ENCODE measurements at regions not wholly inside any gene's neighbourhood (a gene's known extent, or its start where the extent isn't known, plus 50 kb on each side); places are given as distances from the start of the nearest gene placed in this dataset.
"Not testable (repeated sequence)": the region's sequence is repeated elsewhere in the genome, so short reads cannot be mapped to it uniquely, and the experiment has no call there.

DNA sequence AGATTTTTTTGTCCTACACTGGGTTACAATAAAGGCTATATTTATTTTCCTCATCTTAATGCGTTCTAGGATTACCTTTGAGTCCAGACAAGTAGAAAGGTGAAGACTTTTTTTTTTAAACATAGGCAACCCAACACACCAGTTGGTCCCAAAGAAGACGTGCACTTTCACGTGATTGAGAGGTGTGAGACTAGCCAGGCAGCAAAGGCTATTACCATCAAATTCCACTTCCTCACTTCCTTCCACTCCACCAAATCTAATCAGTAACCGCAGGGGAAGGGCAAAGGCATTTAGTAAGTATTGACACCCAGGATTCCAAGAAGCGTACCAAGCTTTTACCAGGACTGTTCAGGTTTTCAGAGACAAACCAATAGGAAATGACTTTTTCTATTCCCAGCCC, 109.3 kb downstream of the APIP start:
- ATAC-seq (no peak), DNase-seq (no peak)
- H3K9me3 ChIP-seq: peaks cover 0 to under 1% of the 10 kb centered on the region in 2 donors
- intact Hi-C loops (cut with DNase I): no loop called here
- H3K4me3 ChIP-seq: no peak overlapping the region
- H3K27ac ChIP-seq: no peak overlapping the region
- H3K27me3 ChIP-seq: no peaks in the 10 kb centered on the region
- TF ChIP-seq CTCF (IDR thresholded peaks at IDR 0.05): no peak
- H3K4me1 ChIP-seq: no peaks in the 10 kb centered on the region
- H3K36me3 ChIP-seq: no peaks in the 10 kb centered on the region

GRCh38 chr11:34805937-34806336, 110.2 kb downstream of the APIP start:
- intact Hi-C loops (cut with DNase I): no loop called here
- no peak for DNase-seq
- no peaks in the 10 kb centered on the region for H3K4me1 ChIP-seq
- H3K4me3 ChIP-seq: no peak overlapping the region
- no peak overlapping the region for H3K27ac ChIP-seq
- no peak for ATAC-seq
- TF ChIP-seq CTCF (IDR thresholded peaks at IDR 0.05): no peak
- no peaks in the 10 kb centered on the region for H3K27me3 ChIP-seq
- no peaks in the 10 kb centered on the region for H3K36me3 ChIP-seq
- H3K9me3 ChIP-seq: no peaks in the 10 kb centered on the region

DNA sequence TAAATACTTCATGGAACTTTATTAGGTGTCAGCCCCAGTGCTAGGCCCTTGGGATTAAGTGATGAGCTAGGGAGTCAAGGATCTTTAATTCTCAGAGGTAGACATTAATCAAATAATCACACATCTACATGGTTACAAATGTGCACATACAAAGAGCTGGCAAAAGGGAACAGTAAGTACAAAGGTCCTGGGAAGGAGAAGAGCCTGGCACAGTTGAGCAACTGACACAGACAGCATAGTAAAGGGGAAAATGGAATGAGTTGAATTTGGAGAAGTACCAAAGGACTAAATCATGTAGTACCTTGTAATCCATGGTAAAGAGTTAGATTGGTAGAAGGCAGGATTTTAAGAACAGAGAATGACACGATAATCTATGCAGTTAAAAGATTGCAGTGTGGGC, 116.3 kb downstream of the APIP start:
- Histone ChIP-seq H3K27me3 (no peaks in the 10 kb centered on the region), H3K4me3 (no peak overlapping the region), H3K36me3 (no peaks in the 10 kb centered on the region), H3K9me3 (no peaks in the 10 kb centered on the region), H3K27ac (no peak overlapping the region), H3K4me1 (no peaks in the 10 kb centered on the region)
- DNase-seq (no peak), ATAC-seq (no peak)
- intact Hi-C loops (cut with DNase I): no loop called here
- no peak for TF ChIP-seq CTCF (IDR thresholded peaks at IDR 0.05)

DNA sequence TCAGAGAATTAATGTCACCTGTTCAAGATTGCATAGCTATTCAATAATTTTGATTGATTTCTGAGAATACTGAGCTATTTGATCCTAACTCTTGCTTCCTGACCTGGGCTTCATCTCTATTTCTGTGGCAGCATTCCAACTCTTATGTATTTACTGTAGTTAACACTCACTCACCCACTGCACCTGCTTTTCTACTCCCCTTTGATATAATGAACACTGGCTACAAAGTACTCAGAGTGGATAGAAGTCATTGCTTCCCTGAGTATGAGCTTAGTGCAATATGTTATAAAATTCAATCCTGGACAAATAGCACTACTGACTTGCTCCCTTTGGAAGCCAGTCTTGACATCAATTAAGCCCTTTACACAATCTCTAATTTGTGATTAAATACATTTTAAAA, 117.2 kb downstream of the APIP start:
- no peak overlapping the region for H3K4me3 ChIP-seq
- H3K4me1 ChIP-seq: no peaks in the 10 kb centered on the region
- intact Hi-C loops (cut with DNase I): no loop called here
- no peak for ATAC-seq
- DNase-seq: no peak
- no peak for TF ChIP-seq CTCF (IDR thresholded peaks at IDR 0.05)
- H3K27me3 ChIP-seq: no peaks in the 10 kb centered on the region
- H3K36me3 ChIP-seq: no peaks in the 10 kb centered on the region
- H3K27ac ChIP-seq: no peak overlapping the region
- H3K9me3 ChIP-seq: no peaks in the 10 kb centered on the region

DNA sequence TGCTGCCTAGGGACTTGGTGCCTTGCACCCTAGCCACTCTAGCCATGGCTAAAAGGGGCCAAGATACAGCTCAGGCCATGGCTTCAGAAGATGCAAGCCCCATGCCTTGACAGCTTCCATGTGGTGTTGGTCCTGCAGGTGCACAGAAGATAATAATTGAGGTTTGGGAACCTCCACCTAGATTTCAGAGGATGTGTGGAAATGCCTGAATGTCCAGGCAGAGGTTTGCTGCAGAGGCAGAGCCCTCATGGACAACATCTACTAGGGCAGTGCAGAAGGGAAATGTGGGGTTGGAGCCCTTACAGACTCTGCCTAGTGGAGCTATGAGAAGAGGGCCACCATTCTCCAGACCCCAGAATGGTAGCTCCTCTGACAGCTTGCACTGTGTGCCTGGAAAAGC, 118.7 kb downstream of the APIP start:
- H3K36me3 ChIP-seq; H3K4me3 ChIP-seq; H3K27ac ChIP-seq; H3K27me3 ChIP-seq; H3K4me1 ChIP-seq; ATAC-seq; intact Hi-C loops (cut with DNase I); H3K9me3 ChIP-seq; DNase-seq: not testable (repeated sequence)

DNA sequence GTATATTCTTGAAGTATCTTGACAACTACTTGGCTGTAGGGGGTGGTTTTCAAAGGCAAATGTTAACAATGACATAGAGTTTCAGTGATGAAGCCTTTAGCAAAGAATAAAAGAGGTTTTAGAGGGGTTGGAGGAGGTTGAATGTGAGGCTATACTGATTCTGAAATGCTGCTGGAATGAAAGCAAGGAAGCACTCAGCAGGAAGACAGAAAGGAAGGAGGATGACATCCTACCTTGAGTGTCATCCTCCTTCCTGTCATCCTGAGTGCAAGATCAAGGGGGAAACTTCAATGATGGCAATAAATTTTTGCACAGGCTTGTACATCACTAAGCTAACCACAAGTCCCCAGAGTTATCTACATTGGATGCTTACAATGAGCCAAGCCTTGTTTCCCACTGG, 120.5 kb downstream of the APIP start:
- no peak overlapping the region for H3K27ac ChIP-seq
- no peaks in the 10 kb centered on the region for H3K27me3 ChIP-seq
- H3K9me3 ChIP-seq: no peaks in the 10 kb centered on the region
- no peaks in the 10 kb centered on the region for H3K36me3 ChIP-seq
- no peaks in the 10 kb centered on the region for H3K4me1 ChIP-seq
- TF ChIP-seq CTCF (IDR thresholded peaks at IDR 0.05): no peak
- intact Hi-C loops (cut with DNase I): no loop called here
- DNase-seq (no peak), ATAC-seq (no peak)
- H3K4me3 ChIP-seq: no peak overlapping the region
